Panc1 (cell line): ENCODE measurements at regions not wholly inside any gene's neighbourhood (a gene's known extent, or its start where the extent isn't known, plus 50 kb on each side); places are given as distances from the start of the nearest gene placed in this dataset.
"Not testable (repeated sequence)": the region's sequence is repeated elsewhere in the genome, so short reads cannot be mapped to it uniquely, and the experiment has no call there.

Source experiments
- ATAC-seq: fragments of 200-7000 bp; cut with Tn5 transposase; 2 replicates; pipeline ENCODE4 v1.9.1; 2020; ENCODE audit warnings: mild to moderate bottlenecking, moderate library complexity
- BruUV-seq: library from RNA; stranded (reverse); fragments of 400-500 nt; replicated peaks from 2 replicates; lab custom pipeline; 2021; lab: Mats Ljungman, UMichigan
- CTCF ChIA-PET: fragments of 300-600 bp; sonication (Branson Sonifier 250); formaldehyde crosslinking; loops from one replicate; lab custom pipeline; 2022; ENCODE audit warnings: antibody characterized with exemption; lab: Charles Lee
- POLR2A ChIA-PET: fragments of 300-600 bp; sonication (Branson Sonifier 250); formaldehyde crosslinking; loops from one replicate; lab custom pipeline; 2022; ENCODE audit warnings: antibody characterized with exemption; lab: Charles Lee
- DNase-seq: peaks from one replicate; pipeline ENCODE4 v3.0.0-alpha.2; 2010; ENCODE audit warnings: low read depth, low spot score
- H3K27ac ChIP-seq: 2 replicates; pipeline ENCODE4 v1.5.1; 2011; ENCODE audit warnings: mild to moderate bottlenecking, low read length, inconsistent platforms
- H3K27me3 ChIP-seq: fragments of 200-500 bp; sonication (Bioruptor generic); 2 replicates; pipeline ENCODE4 v1.6.0; 2014; ENCODE audit warnings: low read length, inconsistent platforms; ENCODE audit not compliant: control insufficient read depth, insufficient read depth
- H3K36me3 ChIP-seq: fragments of 200-500 bp; sonication (Bioruptor generic); 2 replicates; pipeline ENCODE4 v1.5.1; 2014; ENCODE audit warnings: inconsistent platforms, mild to moderate bottlenecking, low read length, moderate library complexity; ENCODE audit not compliant: control insufficient read depth, insufficient read depth
- H3K4me1 ChIP-seq: 2 replicates; pipeline ENCODE4 v1.5.1; 2011; ENCODE audit warnings: inconsistent platforms, mild to moderate bottlenecking, low read length, moderate library complexity; ENCODE audit not compliant: control insufficient read depth, insufficient read depth
- H3K4me3 ChIP-seq, 2 experiments: 2 replicates each; pipeline ENCODE4 v1.5.1; 2011 to 2012; ENCODE audit warnings: low read depth in 2 of 2, low read length in 2 of 2, mild to moderate bottlenecking in 2 of 2, inconsistent platforms in 1 of 2, moderate library complexity in 1 of 2
- H3K9me3 ChIP-seq: fragments of 200-500 bp; sonication (Bioruptor generic); 2 replicates; pipeline ENCODE4 v1.5.1; 2014; ENCODE audit warnings: low read depth, mild to moderate bottlenecking, inconsistent platforms, low read length, moderate library complexity; ENCODE audit not compliant: control insufficient read depth, insufficient read depth
- POLR2AphosphoS5 ChIP-seq: IDR thresholded peaks from 2 replicates; pipeline ENCODE4 v1.6.1; 2012; ENCODE audit warnings: mild to moderate bottlenecking, low read depth, low read length, moderate library complexity
- SIN3A ChIP-seq: IDR thresholded peaks from 2 replicates; pipeline ENCODE4 v1.6.1; 2012; ENCODE audit warnings: low read depth, mild to moderate bottlenecking, low read length, moderate library complexity, borderline replicate concordance; ENCODE audit not compliant: insufficient read depth
- TCF7L2 ChIP-seq: IDR thresholded peaks from 2 replicates; pipeline ENCODE4 v1.6.1; 2011; ENCODE audit warnings: mild to moderate bottlenecking, low read depth, low read length, inconsistent platforms
- in situ Hi-C: cut with HindIII; loops from 2 replicates; pipeline ENCODE4 v1.10.0; 2016; ENCODE audit warnings: low sequenced_read_pairs, low pct_unique_long_range_greater_than_20kb
- intact Hi-C: fragments of 100-400 bp; cut with micrococcal nuclease; formaldehyde crosslinking; loops from one replicate; pipeline ENCODE4 v1.10.0; 2022; ENCODE audit not compliant: unreplicated experiment
- TF ChIP-seq, protein P1 (sequence below), 2 experiments: IDR thresholded peaks; 2 replicates each; pipeline ENCODE4 v1.6.1; 2011 to 2012; ENCODE audit warnings: low read depth in 2 of 2, control low read depth in 1 of 2, low read length in 1 of 2, mild to moderate bottlenecking in 1 of 2, moderate library complexity in 1 of 2; ENCODE audit not compliant: insufficient read depth in 1 of 2
- TF ChIP-seq, protein P2 (sequence below): fragments of 450-650 bp; IDR thresholded peaks from 2 replicates; pipeline ENCODE4 v1.5.1; 2017; ENCODE audit warnings: mild to moderate bottlenecking

DNA sequence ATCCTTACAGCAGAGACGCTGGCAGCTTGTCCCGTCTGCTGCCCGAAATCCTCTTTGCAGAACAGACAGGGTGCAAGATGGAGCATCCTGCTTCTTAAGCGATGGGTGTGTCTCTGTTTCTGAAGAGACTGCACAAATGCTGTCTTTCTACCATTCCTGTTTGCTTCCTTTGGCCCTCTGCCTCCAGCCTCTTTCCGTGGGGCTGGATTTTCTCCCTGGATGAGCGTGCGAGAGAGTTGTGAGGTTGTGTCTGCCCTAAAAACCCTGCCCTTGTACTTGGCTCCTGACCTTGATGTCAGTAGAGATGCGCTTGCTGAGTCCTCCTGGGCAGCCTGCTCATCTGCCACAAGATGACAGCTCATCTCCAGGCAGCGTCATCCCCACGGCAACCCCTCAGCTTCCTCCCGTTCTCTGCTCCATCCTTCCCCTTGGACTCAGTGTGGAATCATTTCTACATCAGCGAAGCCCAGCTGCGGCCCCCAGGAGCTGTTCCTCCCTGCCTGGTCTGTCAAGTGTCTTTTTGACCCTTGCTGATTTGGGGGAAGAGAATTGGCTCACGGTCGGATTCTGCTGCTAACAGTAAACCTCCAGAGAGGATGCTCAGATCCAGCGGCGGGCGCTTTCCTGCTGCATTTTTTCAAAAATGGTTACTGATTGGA, 246.2 kb downstream of the ASMT start:
- ATAC-seq: no peak

DNA sequence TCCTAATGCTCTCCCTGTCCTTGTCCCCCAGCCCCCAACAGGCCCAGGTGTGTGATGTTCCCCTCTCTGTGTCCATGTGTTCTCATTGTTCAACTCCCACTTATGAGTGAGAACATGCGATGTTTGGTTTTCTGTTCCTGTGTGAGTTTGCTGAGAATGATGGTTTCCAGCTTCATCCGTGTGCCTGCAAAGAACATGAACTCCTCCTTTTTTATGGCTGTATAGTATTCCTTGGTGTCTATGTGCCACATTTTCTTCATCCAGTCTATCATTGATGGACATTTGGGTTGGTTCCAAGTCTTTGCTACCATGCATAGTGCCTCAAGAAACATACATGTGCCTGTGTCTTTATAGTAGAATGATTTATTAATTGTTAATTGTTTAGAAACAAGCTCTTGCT, 249.1 kb downstream of the ASMT start:
- not testable (repeated sequence) for ATAC-seq

More for the DNA sequence above, 246.2 kb downstream of the ASMT start:
- DNase-seq: no peak
- no peak overlapping the region for H3K4me3 ChIP-seq
- CTCF ChIA-PET: no interaction called here
- no peak overlapping the region for H3K27ac ChIP-seq
- H3K36me3 ChIP-seq: no peaks in the 10 kb centered on the region
- no TSS peak for BruUV-seq
- no peaks in the 10 kb centered on the region for H3K27me3 ChIP-seq
- TF ChIP-seq, protein P1, sequence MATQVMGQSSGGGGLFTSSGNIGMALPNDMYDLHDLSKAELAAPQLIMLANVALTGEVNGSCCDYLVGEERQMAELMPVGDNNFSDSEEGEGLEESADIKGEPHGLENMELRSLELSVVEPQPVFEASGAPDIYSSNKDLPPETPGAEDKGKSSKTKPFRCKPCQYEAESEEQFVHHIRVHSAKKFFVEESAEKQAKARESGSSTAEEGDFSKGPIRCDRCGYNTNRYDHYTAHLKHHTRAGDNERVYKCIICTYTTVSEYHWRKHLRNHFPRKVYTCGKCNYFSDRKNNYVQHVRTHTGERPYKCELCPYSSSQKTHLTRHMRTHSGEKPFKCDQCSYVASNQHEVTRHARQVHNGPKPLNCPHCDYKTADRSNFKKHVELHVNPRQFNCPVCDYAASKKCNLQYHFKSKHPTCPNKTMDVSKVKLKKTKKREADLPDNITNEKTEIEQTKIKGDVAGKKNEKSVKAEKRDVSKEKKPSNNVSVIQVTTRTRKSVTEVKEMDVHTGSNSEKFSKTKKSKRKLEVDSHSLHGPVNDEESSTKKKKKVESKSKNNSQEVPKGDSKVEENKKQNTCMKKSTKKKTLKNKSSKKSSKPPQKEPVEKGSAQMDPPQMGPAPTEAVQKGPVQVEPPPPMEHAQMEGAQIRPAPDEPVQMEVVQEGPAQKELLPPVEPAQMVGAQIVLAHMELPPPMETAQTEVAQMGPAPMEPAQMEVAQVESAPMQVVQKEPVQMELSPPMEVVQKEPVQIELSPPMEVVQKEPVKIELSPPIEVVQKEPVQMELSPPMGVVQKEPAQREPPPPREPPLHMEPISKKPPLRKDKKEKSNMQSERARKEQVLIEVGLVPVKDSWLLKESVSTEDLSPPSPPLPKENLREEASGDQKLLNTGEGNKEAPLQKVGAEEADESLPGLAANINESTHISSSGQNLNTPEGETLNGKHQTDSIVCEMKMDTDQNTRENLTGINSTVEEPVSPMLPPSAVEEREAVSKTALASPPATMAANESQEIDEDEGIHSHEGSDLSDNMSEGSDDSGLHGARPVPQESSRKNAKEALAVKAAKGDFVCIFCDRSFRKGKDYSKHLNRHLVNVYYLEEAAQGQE (IDR thresholded peaks at IDR 0.05; ENCODE audit: insufficient read depth in 1 of 2, low read depth in 2 of 2, low read length in 1 of 2): no peak
- TF ChIP-seq SIN3A (no peak), POLR2AphosphoS5 (no peak), TCF7L2 (no peak)
- TF ChIP-seq, protein P2, sequence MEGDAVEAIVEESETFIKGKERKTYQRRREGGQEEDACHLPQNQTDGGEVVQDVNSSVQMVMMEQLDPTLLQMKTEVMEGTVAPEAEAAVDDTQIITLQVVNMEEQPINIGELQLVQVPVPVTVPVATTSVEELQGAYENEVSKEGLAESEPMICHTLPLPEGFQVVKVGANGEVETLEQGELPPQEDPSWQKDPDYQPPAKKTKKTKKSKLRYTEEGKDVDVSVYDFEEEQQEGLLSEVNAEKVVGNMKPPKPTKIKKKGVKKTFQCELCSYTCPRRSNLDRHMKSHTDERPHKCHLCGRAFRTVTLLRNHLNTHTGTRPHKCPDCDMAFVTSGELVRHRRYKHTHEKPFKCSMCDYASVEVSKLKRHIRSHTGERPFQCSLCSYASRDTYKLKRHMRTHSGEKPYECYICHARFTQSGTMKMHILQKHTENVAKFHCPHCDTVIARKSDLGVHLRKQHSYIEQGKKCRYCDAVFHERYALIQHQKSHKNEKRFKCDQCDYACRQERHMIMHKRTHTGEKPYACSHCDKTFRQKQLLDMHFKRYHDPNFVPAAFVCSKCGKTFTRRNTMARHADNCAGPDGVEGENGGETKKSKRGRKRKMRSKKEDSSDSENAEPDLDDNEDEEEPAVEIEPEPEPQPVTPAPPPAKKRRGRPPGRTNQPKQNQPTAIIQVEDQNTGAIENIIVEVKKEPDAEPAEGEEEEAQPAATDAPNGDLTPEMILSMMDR: no peak
- H3K4me1 ChIP-seq: no peaks in the 10 kb centered on the region
- POLR2A ChIA-PET: no interaction called here
- no peaks in the 10 kb centered on the region for H3K9me3 ChIP-seq
- in situ Hi-C loops (no loop called here), intact Hi-C loops (no loop called here)

DNA sequence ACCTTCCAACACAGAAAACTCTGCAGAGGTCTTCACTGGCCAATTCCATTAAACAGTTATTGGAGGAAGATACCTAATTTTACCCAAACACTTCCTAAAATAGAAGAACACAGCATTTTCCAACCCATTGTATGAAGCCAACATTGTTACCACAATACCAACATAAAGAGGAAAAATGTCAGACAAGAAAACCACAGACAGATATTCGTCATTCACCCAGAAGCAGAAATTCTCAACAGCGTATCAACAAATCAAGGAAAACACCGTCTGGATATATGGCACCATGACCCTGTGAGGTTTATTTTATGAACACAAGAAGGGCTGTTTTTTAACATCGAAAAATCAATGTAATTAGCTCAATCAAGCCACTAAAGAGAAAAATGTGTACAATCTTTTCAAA, 255.6 kb downstream of the ASMT start:
- TF ChIP-seq SIN3A (no peak), POLR2AphosphoS5 (no peak), TCF7L2 (no peak)
- TF ChIP-seq, protein P1 (IDR thresholded peaks at IDR 0.05; ENCODE audit: insufficient read depth in 1 of 2, low read depth in 2 of 2, low read length in 1 of 2): no peak
- TF ChIP-seq, protein P2: no peak
- Histone ChIP-seq H3K9me3 (no peaks in the 10 kb centered on the region), H3K4me1 (no peaks in the 10 kb centered on the region), H3K4me3 (no peak overlapping the region), H3K36me3 (no peaks in the 10 kb centered on the region), H3K27ac (no peak overlapping the region), H3K27me3 (no peaks in the 10 kb centered on the region)
- BruUV-seq: no TSS peak
- ChIA-PET CTCF (no interaction called here), POLR2A (no interaction called here)
- no peak for ATAC-seq
- no peak for DNase-seq
- intact Hi-C loops: no loop called here
- in situ Hi-C loops: no loop called here

More for the DNA sequence above, 249.1 kb downstream of the ASMT start:
- H3K36me3 ChIP-seq, H3K9me3 ChIP-seq, CTCF ChIA-PET, BruUV-seq, H3K4me1 ChIP-seq, DNase-seq, in situ Hi-C loops, intact Hi-C loops, H3K27ac ChIP-seq, H3K4me3 ChIP-seq, POLR2A ChIA-PET, H3K27me3 ChIP-seq: not testable (repeated sequence)
